ENCODE measurements at regions not wholly inside any gene's neighbourhood (a gene's known extent, or its start where the extent isn't known, plus 50 kb on each side); places are given as distances from the start of the nearest gene placed in this dataset.

DNA sequence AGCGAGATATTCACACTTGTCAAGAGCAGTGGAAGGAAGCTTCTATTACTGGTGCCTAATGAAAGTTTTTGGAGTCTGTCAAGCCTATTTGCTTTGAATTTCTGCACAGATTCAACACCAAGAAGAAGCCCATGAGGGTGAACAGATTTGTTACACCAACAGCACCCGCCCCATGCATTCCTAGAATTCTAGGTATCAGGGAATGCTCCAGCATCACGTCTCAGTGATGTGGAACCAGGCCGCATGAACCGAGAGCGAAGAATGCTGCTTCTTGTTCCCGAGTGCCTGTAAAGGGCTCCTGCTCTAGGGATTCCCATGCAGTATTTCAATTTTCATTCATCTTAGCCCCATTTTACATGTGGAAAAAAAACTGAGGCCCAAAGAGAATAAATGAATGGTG, 69.7 kb downstream of the KCNF1 start:
- Histone ChIP-seq H3F3A (ENCODE audit: low read depth) (no peaks in the 10 kb centered on the region), H3K4me1 (ENCODE audit: insufficient read depth, low read length, poor library complexity, severe bottlenecking) (peaks cover 10% of the 10 kb centered on the region), H3K4me3 (ENCODE audit: low read length, poor library complexity, severe bottlenecking) (no peak overlapping the region), H3K9me2 (replicated peaks; ENCODE audit: low read depth, low read length) (no peaks in the 10 kb centered on the region), H3K36me3 (ENCODE audit: insufficient read depth, low read length) (no peaks in the 10 kb centered on the region), H4K20me1 (ENCODE audit: insufficient read depth, low read length, poor library complexity, severe bottlenecking) (no peaks in the 10 kb centered on the region), H3K9me3 (ENCODE audit: insufficient read depth, low read depth, low read length) (no peaks in the 10 kb centered on the region), H3K4me2 (ENCODE audit: low read depth, low read length, poor library complexity, severe bottlenecking) (no peak overlapping the region), H3K79me2 (ENCODE audit: insufficient read depth, low read length) (no peaks in the 10 kb centered on the region), H2AFZ (ENCODE audit: low read length) (no peak overlapping the region), H3K27me3 (ENCODE audit: insufficient read depth, low read length, poor library complexity, severe bottlenecking) (no peaks in the 10 kb centered on the region), H3K9ac (ENCODE audit: low read depth, low read length, poor library complexity, severe bottlenecking) (no peak overlapping the region)
- TF ChIP-seq, protein P1, sequence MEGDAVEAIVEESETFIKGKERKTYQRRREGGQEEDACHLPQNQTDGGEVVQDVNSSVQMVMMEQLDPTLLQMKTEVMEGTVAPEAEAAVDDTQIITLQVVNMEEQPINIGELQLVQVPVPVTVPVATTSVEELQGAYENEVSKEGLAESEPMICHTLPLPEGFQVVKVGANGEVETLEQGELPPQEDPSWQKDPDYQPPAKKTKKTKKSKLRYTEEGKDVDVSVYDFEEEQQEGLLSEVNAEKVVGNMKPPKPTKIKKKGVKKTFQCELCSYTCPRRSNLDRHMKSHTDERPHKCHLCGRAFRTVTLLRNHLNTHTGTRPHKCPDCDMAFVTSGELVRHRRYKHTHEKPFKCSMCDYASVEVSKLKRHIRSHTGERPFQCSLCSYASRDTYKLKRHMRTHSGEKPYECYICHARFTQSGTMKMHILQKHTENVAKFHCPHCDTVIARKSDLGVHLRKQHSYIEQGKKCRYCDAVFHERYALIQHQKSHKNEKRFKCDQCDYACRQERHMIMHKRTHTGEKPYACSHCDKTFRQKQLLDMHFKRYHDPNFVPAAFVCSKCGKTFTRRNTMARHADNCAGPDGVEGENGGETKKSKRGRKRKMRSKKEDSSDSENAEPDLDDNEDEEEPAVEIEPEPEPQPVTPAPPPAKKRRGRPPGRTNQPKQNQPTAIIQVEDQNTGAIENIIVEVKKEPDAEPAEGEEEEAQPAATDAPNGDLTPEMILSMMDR (conservative IDR thresholded peaks at IDR 0.05; ENCODE audit: low read length): no peak
- TF ChIP-seq EZH2phosphoT487 (IDR thresholded peaks at IDR 0.05; ENCODE audit: borderline replicate concordance): no peak

- no peaks in the 10 kb centered on the region for H3K36me3 ChIP-seq (ENCODE audit: insufficient read depth, low read length)
- no peak overlapping the region for H3K4me2 ChIP-seq (ENCODE audit: low read depth, low read length, poor library complexity, severe bottlenecking)
- H3K4me1 ChIP-seq (ENCODE audit: insufficient read depth, low read length, poor library complexity, severe bottlenecking): peaks cover 6% of the 10 kb centered on the region
- H4K20me1 ChIP-seq (ENCODE audit: insufficient read depth, low read length, poor library complexity, severe bottlenecking): no peaks in the 10 kb centered on the region
- no peaks in the 10 kb centered on the region for H3K9me3 ChIP-seq (ENCODE audit: insufficient read depth, low read depth, low read length)
- no peaks in the 10 kb centered on the region for H3K79me2 ChIP-seq (ENCODE audit: insufficient read depth, low read length)
- H3K4me3 ChIP-seq (ENCODE audit: low read length, poor library complexity, severe bottlenecking): no peak overlapping the region
- H3F3A ChIP-seq (ENCODE audit: low read depth): no peaks in the 10 kb centered on the region
- H2AFZ ChIP-seq (ENCODE audit: low read length): no peak overlapping the region
- H3K9me2 ChIP-seq (replicated peaks; ENCODE audit: low read depth, low read length): no peaks in the 10 kb centered on the region
- H3K27me3 ChIP-seq (ENCODE audit: insufficient read depth, low read length, poor library complexity, severe bottlenecking): no peaks in the 10 kb centered on the region
- H3K9ac ChIP-seq (ENCODE audit: low read depth, low read length, poor library complexity, severe bottlenecking): no peak overlapping the region
- no peak for TF ChIP-seq EZH2phosphoT487 (IDR thresholded peaks at IDR 0.05; ENCODE audit: borderline replicate concordance)
- TF ChIP-seq, protein P1 (conservative IDR thresholded peaks at IDR 0.05; ENCODE audit: low read length): no peak
Measured at GRCh38 chr2:10981941-10982431, 70.3 kb downstream of the KCNF1 start.

DNA sequence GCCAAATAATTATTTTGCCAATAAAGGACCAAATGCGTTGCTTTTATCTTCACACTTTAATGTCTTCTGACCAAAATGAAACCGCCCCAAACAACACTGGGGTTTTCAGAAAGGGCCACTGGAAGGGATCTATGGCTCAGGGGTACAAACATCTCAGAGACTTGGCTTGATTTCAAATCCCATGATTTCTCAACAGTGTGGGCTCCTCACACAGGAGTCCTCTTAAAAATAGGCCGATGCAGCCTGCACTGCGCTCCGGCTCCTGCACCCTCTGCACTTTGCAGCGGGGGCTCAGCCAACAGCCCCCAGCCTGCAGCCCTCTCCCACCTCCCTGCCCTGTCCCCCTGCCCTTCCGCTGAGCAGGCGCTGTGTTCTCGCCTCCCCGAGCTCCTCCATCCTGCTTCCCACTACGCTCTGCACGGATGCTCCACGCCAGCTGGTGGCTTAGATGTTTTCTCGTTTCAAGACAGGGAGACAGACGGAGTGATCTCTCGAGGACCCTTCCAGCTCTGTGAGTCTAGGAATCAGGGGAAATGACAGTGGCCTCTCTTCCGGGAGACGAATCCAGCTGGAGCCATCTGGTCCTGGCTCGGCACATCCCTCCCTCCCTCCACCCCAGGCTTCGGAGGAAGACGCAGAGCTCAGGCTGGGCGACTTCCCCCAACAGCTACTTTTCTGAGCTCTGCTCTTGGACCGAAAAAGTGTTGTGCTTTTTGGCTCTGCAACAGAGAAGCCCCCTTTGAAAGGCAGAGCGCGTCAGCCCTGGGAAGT, 71.4 kb downstream of the KCNF1 start:
- H3K9ac ChIP-seq (ENCODE audit: low read depth, low read length, poor library complexity, severe bottlenecking): no peak overlapping the region
- no peaks in the 10 kb centered on the region for H3F3A ChIP-seq (ENCODE audit: low read depth)
- H3K36me3 ChIP-seq (ENCODE audit: insufficient read depth, low read length): no peaks in the 10 kb centered on the region
- no peaks in the 10 kb centered on the region for H3K4me1 ChIP-seq (ENCODE audit: insufficient read depth, low read length, poor library complexity, severe bottlenecking)
- no peaks in the 10 kb centered on the region for H3K9me2 ChIP-seq (replicated peaks; ENCODE audit: low read depth, low read length)
- H3K4me2 ChIP-seq (ENCODE audit: low read depth, low read length, poor library complexity, severe bottlenecking): no peak overlapping the region
- H3K9me3 ChIP-seq (ENCODE audit: insufficient read depth, low read depth, low read length): no peaks in the 10 kb centered on the region
- no peak overlapping the region for H2AFZ ChIP-seq (ENCODE audit: low read length)
- no peaks in the 10 kb centered on the region for H3K27me3 ChIP-seq (ENCODE audit: insufficient read depth, low read length, poor library complexity, severe bottlenecking)
- no peak overlapping the region for H3K4me3 ChIP-seq (ENCODE audit: low read length, poor library complexity, severe bottlenecking)
- TF ChIP-seq, protein P1 (conservative IDR thresholded peaks at IDR 0.05; ENCODE audit: low read length): no peak
- no peak for TF ChIP-seq EZH2phosphoT487 (IDR thresholded peaks at IDR 0.05; ENCODE audit: borderline replicate concordance)
- no peaks in the 10 kb centered on the region for H4K20me1 ChIP-seq (ENCODE audit: insufficient read depth, low read length, poor library complexity, severe bottlenecking)
- H3K79me2 ChIP-seq (ENCODE audit: insufficient read depth, low read length): no peaks in the 10 kb centered on the region
